CD14-positive monocyte (primary cell): ENCODE measurements at regions not wholly inside any gene's neighbourhood (a gene's known extent, or its start where the extent isn't known, plus 50 kb on each side); places are given as distances from the start of the nearest gene placed in this dataset.

ENCODE experiments used
- DNase-seq, 3 donors: peaks; one replicate each; pipeline ENCODE4 v3.0.0-alpha.2; 2011 to 2022
- H2AFZ ChIP-seq: 2 replicates; pipeline ENCODE4 v1.6.0; 2012; ENCODE audit warnings: mild to moderate bottlenecking, low read depth, low read length, inconsistent platforms; ENCODE audit not compliant: insufficient read depth, poor library complexity, severe bottlenecking
- H3K27ac ChIP-seq, 2 donors: 1 replicate in 1 of 2; 2 replicates in 1 of 2; pipeline ENCODE4 v1.5.1; 2012 to 2013; ENCODE audit warnings: low read length in 2 of 2, control low read depth in 1 of 2, inconsistent platforms in 1 of 2, low read depth in 1 of 2, mild to moderate bottlenecking in 1 of 2
- H3K27me3 ChIP-seq, 2 donors: one replicate each; pipeline versions ENCODE4 v1.6.0 to v1.6.1; 2011 to 2013; ENCODE audit warnings: low read length in 2 of 2; ENCODE audit not compliant: control insufficient read depth in 2 of 2, insufficient read depth in 2 of 2
- H3K36me3 ChIP-seq, 2 donors: replicated peaks in 1 of 2; 1 replicate in 1 of 2; 2 replicates in 1 of 2; pipeline versions ENCODE4 v1.5.1 to v1.6.1; 2012 to 2013; ENCODE audit warnings: low read length in 2 of 2, control low read depth in 1 of 2, inconsistent platforms in 1 of 2, mild to moderate bottlenecking in 1 of 2; ENCODE audit not compliant: insufficient read depth in 2 of 2, control insufficient read depth in 1 of 2
- H3K4me1 ChIP-seq, 2 donors: 1 replicate in 1 of 2; 2 replicates in 1 of 2; pipeline versions ENCODE4 v1.5.1 to v1.6.1; 2012 to 2013; ENCODE audit warnings: low read length in 2 of 2, control low read depth in 1 of 2, inconsistent platforms in 1 of 2, mild to moderate bottlenecking in 1 of 2, moderate library complexity in 1 of 2; ENCODE audit not compliant: insufficient read depth in 2 of 2, control insufficient read depth in 1 of 2
- H3K4me2 ChIP-seq: replicated peaks from 2 replicates; pipeline ENCODE3; 2012; ENCODE audit warnings: low read length, moderate library complexity, mild to moderate bottlenecking; ENCODE audit not compliant: poor library complexity, severe bottlenecking; ENCODE audit errors: extremely low read depth
- H3K4me3 ChIP-seq, 3 experiments: fragments of 200-600 bp in 1 of 3; sonication (generic) in 1 of 3; replicated peaks in 1 of 3; 1 replicate in 2 of 3; 2 replicates in 1 of 3; pipeline ENCODE4 v1.5.1; 2011 to 2013; ENCODE audit warnings: low read length in 3 of 3, mild to moderate bottlenecking in 3 of 3, control low read depth in 2 of 3, low read depth in 2 of 3, inconsistent platforms in 1 of 3, moderate library complexity in 1 of 3
- H3K79me2 ChIP-seq: 2 replicates; pipeline ENCODE4 v1.6.0; 2012; ENCODE audit warnings: mild to moderate bottlenecking, control low read depth, inconsistent platforms, low read length, moderate library complexity; ENCODE audit not compliant: insufficient read depth
- H3K9ac ChIP-seq: 2 replicates; pipeline ENCODE4 v1.6.0; 2017; ENCODE audit warnings: low read length, mild to moderate bottlenecking; ENCODE audit not compliant: insufficient read depth, poor library complexity, severe bottlenecking
- H3K9me3 ChIP-seq, 2 donors: replicated peaks in 1 of 2; 1 replicate in 1 of 2; 2 replicates in 1 of 2; pipeline versions ENCODE4 v1.5.1 to v1.6.1; 2012 to 2013; ENCODE audit warnings: low read length in 2 of 2, control low read depth in 1 of 2; ENCODE audit not compliant: control insufficient read depth in 1 of 2, insufficient read depth in 1 of 2
- H4K20me1 ChIP-seq: 2 replicates; pipeline ENCODE4 v1.6.0; 2012; ENCODE audit warnings: mild to moderate bottlenecking, low read length, control low read depth, moderate library complexity; ENCODE audit not compliant: insufficient read depth
- H3K27ac Mint-ChIP-seq, 7 donors: one replicate each; pipeline ENCODE4 v1.8.0; 2020; ENCODE audit warnings: mild to moderate bottlenecking in 7 of 7, mixed read lengths in 7 of 7, moderate library complexity in 6 of 7, inconsistent platforms in 2 of 7
- H3K27me3 Mint-ChIP-seq, 3 donors: one replicate each; pipeline ENCODE4 v1.8.0; 2021 to 2022; ENCODE audit warnings: low read depth in 3 of 3, mild to moderate bottlenecking in 3 of 3, mixed read lengths in 3 of 3, moderate library complexity in 3 of 3, inconsistent platforms in 1 of 3
- H3K36me3 Mint-ChIP-seq, 2 donors: one replicate each; pipeline ENCODE4 v1.8.0; 2020; ENCODE audit warnings: mixed read lengths in 2 of 2, inconsistent platforms in 1 of 2, mild to moderate bottlenecking in 1 of 2
- H3K4me1 Mint-ChIP-seq: one replicate; pipeline ENCODE4 v1.8.0; 2020; ENCODE audit warnings: mild to moderate bottlenecking, mixed read lengths
- H3K4me3 Mint-ChIP-seq, 2 donors: one replicate each; pipeline ENCODE4 v1.8.0; 2020; ENCODE audit warnings: mild to moderate bottlenecking in 2 of 2, mixed read lengths in 2 of 2, moderate library complexity in 1 of 2
- H3K9me3 Mint-ChIP-seq, 7 donors: one replicate each; pipeline ENCODE4 v1.8.0; 2020 to 2022; ENCODE audit warnings: mixed read lengths in 7 of 7, mild to moderate bottlenecking in 6 of 7, moderate library complexity in 6 of 7, inconsistent platforms in 2 of 7
- WGBS: methylation state at CpG from one replicate; pipeline ENCODE4 v1.1.5; 2013; ENCODE audit warnings: missing lambda C conversion rate; ENCODE audit not compliant: insufficient coverage; 5-methylcytosine and 5-hydroxymethylcytosine counted together
- intact Hi-C, 2 donors: fragments of 100-400 bp; cut with micrococcal nuclease; formaldehyde crosslinking; loops; one replicate each; pipeline versions ENCODE4 v1.15.0 to v1.15.1; 2023
- TF ChIP-seq, protein P1 (sequence below): fragments of 200-600 bp; IDR thresholded peaks from one replicate; pipeline ENCODE4 v1.8.0; 2022; ENCODE audit warnings: antibody characterized with exemption, mild to moderate bottlenecking

DNA sequence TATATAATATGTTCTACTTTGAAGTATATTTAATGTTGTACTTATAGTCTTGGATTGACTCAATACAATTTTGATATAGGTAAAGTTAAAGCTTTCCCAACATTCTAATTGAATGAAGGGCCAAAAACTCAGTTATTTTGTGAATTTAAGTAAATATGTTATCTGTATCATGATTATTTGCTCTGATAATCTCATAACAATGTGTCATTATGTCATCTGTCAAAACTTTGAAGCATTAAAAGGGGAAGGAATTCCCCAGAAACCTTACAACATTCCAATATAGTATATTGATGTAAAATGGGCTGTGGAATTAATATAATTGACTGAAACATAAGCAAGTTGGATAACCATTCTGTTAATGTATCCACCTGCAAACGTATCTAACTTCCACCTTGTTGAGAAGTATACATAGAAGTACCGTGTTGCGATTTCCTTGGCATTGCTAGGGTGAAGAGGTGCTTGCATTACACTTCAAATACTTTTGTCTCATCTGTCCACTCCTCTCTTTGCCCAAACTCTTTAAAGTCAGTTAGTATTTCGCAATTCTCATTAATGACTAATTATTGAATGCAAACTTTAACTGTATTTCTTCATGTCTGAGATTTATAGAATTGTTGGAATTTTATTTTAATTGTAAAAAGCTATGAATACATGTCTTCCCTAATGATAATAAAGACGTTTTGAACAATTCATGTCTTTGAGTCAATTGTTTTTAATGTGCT lies 1982.1 kb upstream of the ADGRL3 start:
- Mint-ChIP-seq H3K4me1 (no peaks in the 10 kb centered on the region), H3K27ac (no peak overlapping the region), H3K36me3 (no peaks in the 10 kb centered on the region), H3K9me3 (peaks cover 0 to 2% (median 0%) of the 10 kb centered on the region in 7 donors), H3K4me3 (no peak overlapping the region), H3K27me3 (peaks cover 0 to 2% (median 0%) of the 10 kb centered on the region in 3 donors)
- Histone ChIP-seq H3K4me1 (no peaks in the 10 kb centered on the region), H3K36me3 (no peaks in the 10 kb centered on the region), H4K20me1 (no peaks in the 10 kb centered on the region), H3K9me3 (no peaks in the 10 kb centered on the region), H3K27ac (no peak overlapping the region), H3K9ac (no peak overlapping the region), H3K4me2 (no peak overlapping the region), H3K4me3 (no peak overlapping the region), H3K79me2 (no peaks in the 10 kb centered on the region), H3K27me3 (no peaks in the 10 kb centered on the region), H2AFZ (no peak overlapping the region)
- WGBS, result no CpG with 5 or more reads among the region's 5 CpGs
- TF ChIP-seq, protein P1, sequence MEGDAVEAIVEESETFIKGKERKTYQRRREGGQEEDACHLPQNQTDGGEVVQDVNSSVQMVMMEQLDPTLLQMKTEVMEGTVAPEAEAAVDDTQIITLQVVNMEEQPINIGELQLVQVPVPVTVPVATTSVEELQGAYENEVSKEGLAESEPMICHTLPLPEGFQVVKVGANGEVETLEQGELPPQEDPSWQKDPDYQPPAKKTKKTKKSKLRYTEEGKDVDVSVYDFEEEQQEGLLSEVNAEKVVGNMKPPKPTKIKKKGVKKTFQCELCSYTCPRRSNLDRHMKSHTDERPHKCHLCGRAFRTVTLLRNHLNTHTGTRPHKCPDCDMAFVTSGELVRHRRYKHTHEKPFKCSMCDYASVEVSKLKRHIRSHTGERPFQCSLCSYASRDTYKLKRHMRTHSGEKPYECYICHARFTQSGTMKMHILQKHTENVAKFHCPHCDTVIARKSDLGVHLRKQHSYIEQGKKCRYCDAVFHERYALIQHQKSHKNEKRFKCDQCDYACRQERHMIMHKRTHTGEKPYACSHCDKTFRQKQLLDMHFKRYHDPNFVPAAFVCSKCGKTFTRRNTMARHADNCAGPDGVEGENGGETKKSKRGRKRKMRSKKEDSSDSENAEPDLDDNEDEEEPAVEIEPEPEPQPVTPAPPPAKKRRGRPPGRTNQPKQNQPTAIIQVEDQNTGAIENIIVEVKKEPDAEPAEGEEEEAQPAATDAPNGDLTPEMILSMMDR, result no peak
- DNase-seq, result no peak
- intact Hi-C loops, result no loop called here

DNA sequence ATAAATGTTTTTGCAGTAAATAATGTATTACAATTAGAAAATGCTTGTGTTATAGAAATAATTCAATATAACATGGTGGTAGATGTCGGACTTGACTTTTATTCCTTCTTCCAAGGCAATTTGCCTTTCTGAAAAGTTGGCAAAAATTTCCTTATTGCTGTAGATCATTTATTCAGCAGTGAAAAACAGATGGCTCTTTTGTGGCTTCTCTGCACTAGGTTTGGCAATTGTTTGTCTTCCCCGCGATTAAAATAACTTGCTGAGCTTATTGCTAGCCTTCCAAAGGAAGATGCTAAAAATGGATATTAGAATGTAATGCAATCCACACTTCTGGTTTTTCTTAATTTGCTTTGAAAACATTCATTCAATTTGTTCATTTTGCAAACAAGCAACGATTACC lies 1977.9 kb upstream of the ADGRL3 start:
- Mint-ChIP-seq H3K4me3 (no peak overlapping the region), H3K36me3 (no peaks in the 10 kb centered on the region), H3K27ac (no peak overlapping the region), H3K27me3 (peaks cover 0 to 2% (median 0%) of the 10 kb centered on the region in 3 donors), H3K9me3 (peaks cover 0 to 6% (median 0%) of the 10 kb centered on the region in 7 donors), H3K4me1 (no peaks in the 10 kb centered on the region)
- Histone ChIP-seq H3K9ac (no peak overlapping the region), H3K79me2 (no peaks in the 10 kb centered on the region), H3K27me3 (no peaks in the 10 kb centered on the region), H3K4me3 (no peak overlapping the region), H3K9me3 (no peaks in the 10 kb centered on the region), H3K4me2 (no peak overlapping the region), H3K4me1 (no peaks in the 10 kb centered on the region), H3K27ac (no peak overlapping the region), H3K36me3 (no peaks in the 10 kb centered on the region), H4K20me1 (no peaks in the 10 kb centered on the region), H2AFZ (no peak overlapping the region)
- 80% methylated on average over 1 of the region's 4 CpGs for WGBS
- DNase-seq, result no peak
- intact Hi-C loops, result no loop called here
- TF ChIP-seq, protein P1, result no peak
